ENCODE measurements at regions not wholly inside any gene's neighbourhood (a gene's known extent, or its start where the extent isn't known, plus 50 kb on each side); places are given as distances from the start of the nearest gene placed in this dataset.
"Not testable (repeated sequence)": the region's sequence is repeated elsewhere in the genome, so short reads cannot be mapped to it uniquely, and the experiment has no call there.

DNA sequence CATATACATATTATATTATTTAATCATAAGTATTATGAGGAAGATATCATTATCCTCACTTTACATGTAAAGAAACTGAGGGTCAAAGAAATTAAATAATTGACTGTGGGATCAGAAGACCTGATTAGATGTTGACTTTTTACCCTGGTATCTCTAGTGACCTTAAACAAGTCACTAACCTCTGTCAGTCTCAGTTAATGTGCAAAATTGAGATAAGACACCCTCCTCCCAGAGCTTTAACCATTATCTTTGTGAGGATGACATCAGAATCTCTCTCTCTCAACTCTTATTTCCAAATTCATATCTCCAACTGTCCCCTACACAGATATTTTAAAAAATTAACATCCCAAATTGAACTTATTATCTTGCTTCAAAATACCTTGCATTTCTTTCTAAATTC is 177.8 kb downstream of the KLHL28 start:
- no peak for DNase-seq

GRCh38 chr14:44782775-44783238 is 178.9 kb downstream of the KLHL28 start:
- DNase-seq: no peak

DNA sequence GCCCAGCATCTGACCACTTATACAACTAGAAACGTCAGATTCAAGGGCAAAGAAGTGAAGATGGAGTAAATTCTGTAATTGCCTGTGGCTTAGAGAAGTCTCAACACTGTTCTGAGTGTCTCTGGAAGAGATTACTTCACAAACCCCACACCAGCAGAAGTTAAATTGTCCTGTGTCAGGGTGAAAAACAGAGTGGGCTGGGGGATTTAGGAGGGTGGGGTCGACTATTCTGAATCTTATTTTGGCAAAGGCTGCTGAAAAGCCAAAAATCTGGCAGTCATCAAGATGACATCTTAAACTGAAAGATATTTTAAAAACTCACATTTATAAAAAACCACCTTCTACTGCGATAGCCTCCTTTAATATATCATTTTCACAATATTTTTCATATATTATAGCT is 180.8 kb downstream of the KLHL28 start:
- no peak for DNase-seq

DNA sequence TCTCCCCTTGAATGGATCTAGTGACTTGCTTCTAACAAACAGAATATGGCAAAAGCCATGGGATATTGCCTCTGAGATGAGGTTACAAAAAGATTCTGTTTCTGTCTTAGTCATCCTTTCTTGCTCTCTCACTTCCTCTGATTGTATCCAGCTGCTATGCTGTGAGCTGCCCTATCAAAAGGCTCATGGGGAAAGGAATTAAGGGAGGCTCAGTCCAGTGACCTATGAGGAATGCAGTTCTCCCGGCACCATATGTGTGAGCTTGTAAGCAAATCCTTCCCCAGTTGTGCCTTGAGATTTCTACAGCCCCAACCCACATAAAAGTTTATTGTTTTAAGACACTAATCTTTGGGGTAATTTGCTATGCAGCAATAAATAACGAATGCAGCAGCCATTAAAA is 183.1 kb downstream of the KLHL28 start:
- no peak for DNase-seq

DNA sequence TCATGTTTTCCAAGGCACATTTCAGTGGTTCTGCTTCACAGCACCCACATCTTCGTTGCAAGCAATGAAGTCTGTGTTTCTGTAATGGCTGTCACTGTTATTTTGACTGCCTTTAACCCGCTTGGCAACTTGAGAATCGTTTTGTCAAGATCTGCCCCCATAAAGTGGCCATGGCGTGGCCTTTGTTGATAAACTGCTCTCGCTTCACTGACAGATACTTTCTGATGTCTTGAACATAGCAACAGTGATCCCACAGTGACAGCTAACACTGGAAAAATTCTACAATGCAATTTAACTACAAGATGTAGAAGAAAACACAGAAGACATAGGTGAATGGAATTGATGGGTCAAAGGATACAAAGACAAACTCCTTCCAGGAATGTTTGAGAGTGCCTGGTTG is 184.2 kb downstream of the KLHL28 start:
- no peak for DNase-seq

- no peak for DNase-seq
Observed at GRCh38 chr14:44775248-44775647, 186.5 kb downstream of the KLHL28 start.

DNA sequence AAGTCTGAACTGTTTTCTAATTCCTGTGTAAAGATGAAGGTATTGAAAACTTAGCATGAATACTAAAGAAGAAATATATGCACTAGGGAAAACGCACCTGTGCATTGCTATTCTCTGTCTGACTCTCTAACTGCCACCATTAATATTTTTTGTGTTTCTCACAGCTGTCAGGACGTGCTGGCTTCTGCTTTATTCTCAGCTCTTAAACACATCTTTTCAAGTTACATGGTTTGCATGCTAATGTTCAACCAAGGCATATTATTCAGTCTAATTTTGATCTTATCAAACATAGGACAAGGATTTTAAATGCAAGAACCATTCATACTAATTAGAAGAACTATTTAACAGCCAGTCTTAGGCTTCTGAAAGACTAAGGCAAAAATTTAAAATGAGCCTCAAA is 187.4 kb downstream of the KLHL28 start:
- DNase-seq: no peak

GRCh38 chr14:44771496-44771895 is 190.3 kb downstream of the KLHL28 start:
- DNase-seq: no peak

- no peak for DNase-seq
Observed at GRCh38 chr14:44770201-44770600, 191.5 kb downstream of the KLHL28 start.

DNA sequence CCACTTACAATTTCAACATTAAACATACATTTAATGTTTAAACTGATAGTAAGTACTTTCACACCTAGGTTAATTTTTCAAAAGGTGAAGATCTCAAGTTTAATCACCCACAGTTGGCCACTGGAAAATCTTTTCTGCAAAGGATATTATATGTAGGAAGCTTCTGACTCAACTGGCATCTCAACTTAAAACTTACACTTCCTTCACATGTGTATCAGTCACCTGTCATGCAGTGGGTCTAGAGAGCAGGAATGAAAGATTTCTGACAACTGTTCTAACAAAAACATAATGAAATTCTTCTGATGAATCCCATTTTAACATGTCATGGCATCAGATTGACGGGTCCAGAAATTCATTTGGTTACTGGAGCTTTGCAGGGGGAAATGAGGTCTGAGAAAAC is 192.8 kb downstream of the KLHL28 start:
- no peak for DNase-seq

DNA sequence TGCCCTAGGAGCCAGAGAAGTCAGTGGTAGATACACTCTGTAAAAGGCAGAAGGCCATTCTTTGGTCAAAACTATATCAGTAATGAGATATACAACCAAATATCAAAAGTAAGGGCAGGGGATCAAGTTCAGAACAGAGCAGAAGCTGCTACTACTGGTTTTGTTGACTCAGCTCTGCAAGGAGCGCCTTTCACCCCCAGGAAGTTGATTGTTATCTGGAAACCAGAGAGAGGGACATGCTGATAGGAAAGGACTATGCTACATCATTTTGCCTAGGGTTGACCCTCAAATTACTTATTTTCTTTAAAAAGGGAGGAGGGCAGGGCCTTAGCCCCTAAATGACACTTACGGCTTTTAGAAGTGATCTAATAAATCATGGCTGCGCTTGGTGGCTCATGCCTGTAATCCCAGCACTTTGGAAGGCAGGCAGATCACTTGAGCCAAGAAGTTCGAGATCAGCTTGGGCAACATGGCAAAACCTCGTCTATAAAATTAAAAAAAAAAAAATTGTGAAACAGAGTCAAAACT is 194.0 kb downstream of the KLHL28 start:
- DNase-seq: no peak

- DNase-seq: no peak
Observed at GRCh38 chr14:44766285-44766684, 195.5 kb downstream of the KLHL28 start.

- no peak for DNase-seq
Observed at GRCh38 chr14:44763356-44763755, 198.4 kb downstream of the KLHL28 start.

DNA sequence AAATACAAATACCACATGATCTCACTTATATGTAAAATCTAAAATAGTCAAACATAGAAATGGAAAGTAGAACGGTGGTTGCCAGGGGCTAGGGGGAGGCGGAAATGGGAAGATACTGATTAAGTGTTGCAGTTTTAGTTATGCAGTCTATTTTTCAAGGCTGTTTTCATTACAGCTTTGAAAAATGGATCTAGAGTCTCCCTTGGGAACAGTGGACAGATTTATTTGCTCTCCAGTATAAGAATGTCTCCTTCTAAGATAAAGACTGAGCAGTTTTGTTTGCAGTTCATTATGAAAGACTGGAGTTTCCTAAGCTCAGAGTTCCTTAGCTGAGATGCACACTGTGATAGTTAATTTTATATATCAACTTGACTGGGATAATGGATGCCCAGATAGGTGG is 202.5 kb downstream of the KLHL28 start:
- DNase-seq: no peak

DNA sequence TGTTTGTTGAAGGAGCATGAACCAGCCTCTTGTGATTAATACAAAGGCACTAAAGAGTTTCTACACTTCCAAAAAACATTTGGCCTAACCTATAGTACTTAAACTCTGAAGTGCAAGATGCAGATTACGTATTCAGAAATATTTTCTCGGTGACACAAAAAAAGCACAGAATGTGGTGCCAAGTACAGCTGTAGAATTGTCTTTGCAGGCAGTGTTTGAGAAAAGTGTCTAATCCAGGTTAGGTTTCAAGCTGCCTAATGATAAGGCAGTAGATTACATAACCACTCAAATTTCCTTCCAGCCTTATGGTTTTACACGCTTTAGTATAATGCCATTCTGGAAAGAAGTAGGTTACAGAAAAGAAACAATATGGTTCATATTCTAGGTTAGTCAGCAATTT is 205.2 kb downstream of the KLHL28 start:
- DNase-seq: no peak

- DNase-seq: no peak
Observed at GRCh38 chr14:44745371-44745770, 216.4 kb downstream of the KLHL28 start.

GRCh38 chr14:44742202-44742601 is 219.5 kb downstream of the KLHL28 start:
- DNase-seq: no peak

GRCh38 chr14:44741431-44741830 is 220.3 kb downstream of the KLHL28 start:
- no peak for DNase-seq

GRCh38 chr14:44736326-44736725 is 225.4 kb downstream of the KLHL28 start:
- no peak for DNase-seq

DNA sequence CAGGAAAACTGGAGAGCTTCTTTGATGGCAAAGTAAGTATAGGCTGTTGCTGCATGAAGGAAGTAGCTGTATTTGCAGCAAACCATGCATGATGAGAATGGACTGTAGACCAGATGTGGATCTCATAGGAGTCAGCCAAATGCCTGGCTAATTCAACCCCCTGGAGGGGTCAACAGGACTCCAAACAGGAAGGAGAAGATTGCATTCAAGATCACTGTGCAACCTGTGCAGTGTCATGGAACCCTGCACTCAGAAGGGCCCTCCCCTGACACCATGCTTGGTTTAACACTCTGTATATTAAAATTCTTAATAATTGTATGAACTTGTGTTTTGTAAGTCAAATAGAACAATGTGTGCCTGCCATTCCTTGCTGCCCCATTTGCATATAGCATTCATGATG is 225.1 kb upstream of the FSCB start:
- no peak for DNase-seq

DNA sequence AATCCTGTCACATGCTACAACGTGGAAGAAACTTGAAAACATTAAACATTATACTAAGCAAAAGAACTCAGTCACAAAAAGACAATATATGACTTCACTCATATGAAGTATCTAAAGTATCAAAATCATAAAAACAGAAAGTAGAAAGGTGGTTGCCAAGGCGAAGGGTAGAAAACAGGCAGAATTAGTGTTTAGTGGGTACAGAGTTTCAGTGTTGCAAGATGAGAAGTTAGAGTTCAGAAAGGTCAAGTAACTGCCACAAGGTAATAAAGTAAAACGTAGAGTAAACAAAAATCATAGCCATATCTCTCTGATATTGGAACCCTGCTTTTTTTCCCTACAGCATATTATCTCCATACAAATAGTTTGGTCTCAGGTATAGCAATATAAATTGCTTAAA is 223.8 kb upstream of the FSCB start:
- no peak for DNase-seq

- DNase-seq: not testable (repeated sequence)
Observed at GRCh38 chr14:44721395-44721794, 214.3 kb upstream of the FSCB start.

DNA sequence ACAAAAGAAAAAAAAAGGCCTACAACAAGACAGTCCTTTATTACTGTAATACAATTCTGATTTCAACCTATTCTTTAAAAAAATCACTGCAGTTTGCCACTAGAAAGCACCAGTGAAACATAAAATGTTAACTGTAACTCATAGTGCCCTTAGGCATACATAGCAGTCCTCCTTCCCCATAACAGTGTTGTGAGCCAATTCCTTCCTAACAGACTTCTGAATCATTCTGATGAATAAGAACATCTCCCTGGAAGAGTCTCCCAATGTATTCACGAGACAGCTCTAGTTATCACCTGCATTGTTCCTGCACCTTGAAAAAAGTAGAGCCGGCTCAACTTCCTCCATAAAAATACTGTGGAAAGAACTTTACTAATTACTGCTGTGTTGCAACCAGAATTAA is 213.6 kb upstream of the FSCB start:
- no peak for DNase-seq

DNA sequence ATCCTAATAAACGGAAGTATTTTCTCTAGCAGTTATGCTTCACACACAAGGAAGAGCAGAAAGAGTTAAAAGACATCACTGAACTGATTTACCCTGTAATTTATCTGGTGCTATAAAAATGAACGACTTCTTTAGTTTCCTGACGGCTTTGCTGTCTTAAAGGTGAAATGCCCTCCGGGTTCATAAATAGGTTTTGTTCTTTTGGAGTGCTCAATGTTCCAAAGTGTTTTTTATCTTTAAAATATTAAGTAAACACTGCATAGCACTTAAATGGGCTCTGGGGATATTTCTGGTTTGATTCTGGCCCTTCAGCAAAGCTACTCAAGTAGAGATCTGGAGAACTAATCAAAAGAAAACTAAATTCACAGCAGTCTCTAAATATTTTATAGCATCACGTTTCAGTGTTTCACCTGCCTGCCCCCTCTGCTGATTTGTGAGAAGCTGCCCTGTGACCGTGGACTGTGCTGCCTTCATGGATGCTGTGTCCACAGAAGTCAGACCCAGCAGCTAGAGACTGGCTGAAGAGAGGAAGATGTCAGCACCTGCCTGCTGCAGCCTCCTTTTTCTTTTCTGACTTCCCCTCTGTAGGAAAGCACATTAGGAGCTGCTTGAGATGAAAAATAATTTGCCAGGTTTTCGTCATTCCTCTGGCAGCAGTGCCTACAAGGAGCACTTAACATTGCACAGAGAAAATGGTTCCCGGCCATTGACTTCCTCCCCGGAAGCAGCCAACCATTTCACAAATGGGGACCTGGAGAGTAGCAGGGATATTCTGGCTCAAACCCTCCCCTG is 205.1 kb upstream of the FSCB start:
- DNase-seq: no peak
